PFSK-1 (cell line): ENCODE measurements at regions not wholly inside any gene's neighbourhood (a gene's known extent, or its start where the extent isn't known, plus 50 kb on each side); places are given as distances from the start of the nearest gene placed in this dataset.

Experiments
- FOXP2 ChIP-seq: optimal IDR thresholded peaks from 2 replicates; pipeline ENCODE3; 2011; ENCODE audit warnings: borderline replicate concordance, control low read depth, inconsistent platforms; ENCODE audit not compliant: insufficient read depth; ENCODE audit errors: extremely low read length, extremely low read depth
- POLR2AphosphoS5 ChIP-seq: IDR thresholded peaks from 2 replicates; pipeline ENCODE4 v1.6.1; 2012; ENCODE audit warnings: low read depth, mild to moderate bottlenecking, control low read depth, low read length, moderate library complexity
- SIN3A ChIP-seq: IDR thresholded peaks from 2 replicates; pipeline ENCODE4 v1.6.1; 2012; ENCODE audit warnings: mild to moderate bottlenecking, low read length, moderate library complexity, borderline replicate concordance; ENCODE audit not compliant: insufficient read depth
- TAF1 ChIP-seq: IDR thresholded peaks from 2 replicates; pipeline ENCODE4 v1.6.1; 2012; ENCODE audit warnings: low read length, control low read depth, borderline replicate concordance; ENCODE audit not compliant: insufficient read depth
- TF ChIP-seq, protein P1 (sequence below), 2 experiments: IDR thresholded peaks; 2 replicates each; pipeline versions ENCODE4 v1.6.1 to v1.8.0; 2011 to 2012; ENCODE audit warnings: low read depth in 2 of 2, low read length in 2 of 2, control low read depth in 1 of 2, inconsistent platforms in 1 of 2, mild to moderate bottlenecking in 1 of 2, moderate library complexity in 1 of 2; ENCODE audit not compliant: insufficient read depth in 1 of 2

DNA sequence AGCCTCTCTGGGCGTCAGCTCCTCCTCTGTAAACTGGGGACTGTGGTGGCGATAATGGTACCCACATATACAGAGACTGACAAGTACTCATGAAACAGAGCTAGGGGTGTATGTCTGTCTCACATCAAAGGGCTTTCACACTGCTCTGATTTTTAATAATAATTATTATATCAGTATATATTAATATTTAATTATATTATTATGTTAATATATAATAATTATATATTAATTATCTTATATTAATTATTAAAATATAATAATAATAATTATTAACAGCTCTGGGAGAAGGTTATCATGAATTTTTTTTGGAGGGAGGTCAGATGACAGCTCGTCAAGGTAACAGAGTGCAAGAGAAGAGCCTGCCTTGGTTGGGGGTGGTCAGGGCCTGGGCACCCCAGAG lies 173.6 kb downstream of the NRN1 start:
- TF ChIP-seq SIN3A = no peak
- no peak for TF ChIP-seq POLR2AphosphoS5
- TF ChIP-seq TAF1 = no peak
- TF ChIP-seq, protein P1, sequence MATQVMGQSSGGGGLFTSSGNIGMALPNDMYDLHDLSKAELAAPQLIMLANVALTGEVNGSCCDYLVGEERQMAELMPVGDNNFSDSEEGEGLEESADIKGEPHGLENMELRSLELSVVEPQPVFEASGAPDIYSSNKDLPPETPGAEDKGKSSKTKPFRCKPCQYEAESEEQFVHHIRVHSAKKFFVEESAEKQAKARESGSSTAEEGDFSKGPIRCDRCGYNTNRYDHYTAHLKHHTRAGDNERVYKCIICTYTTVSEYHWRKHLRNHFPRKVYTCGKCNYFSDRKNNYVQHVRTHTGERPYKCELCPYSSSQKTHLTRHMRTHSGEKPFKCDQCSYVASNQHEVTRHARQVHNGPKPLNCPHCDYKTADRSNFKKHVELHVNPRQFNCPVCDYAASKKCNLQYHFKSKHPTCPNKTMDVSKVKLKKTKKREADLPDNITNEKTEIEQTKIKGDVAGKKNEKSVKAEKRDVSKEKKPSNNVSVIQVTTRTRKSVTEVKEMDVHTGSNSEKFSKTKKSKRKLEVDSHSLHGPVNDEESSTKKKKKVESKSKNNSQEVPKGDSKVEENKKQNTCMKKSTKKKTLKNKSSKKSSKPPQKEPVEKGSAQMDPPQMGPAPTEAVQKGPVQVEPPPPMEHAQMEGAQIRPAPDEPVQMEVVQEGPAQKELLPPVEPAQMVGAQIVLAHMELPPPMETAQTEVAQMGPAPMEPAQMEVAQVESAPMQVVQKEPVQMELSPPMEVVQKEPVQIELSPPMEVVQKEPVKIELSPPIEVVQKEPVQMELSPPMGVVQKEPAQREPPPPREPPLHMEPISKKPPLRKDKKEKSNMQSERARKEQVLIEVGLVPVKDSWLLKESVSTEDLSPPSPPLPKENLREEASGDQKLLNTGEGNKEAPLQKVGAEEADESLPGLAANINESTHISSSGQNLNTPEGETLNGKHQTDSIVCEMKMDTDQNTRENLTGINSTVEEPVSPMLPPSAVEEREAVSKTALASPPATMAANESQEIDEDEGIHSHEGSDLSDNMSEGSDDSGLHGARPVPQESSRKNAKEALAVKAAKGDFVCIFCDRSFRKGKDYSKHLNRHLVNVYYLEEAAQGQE (IDR thresholded peaks at IDR 0.05; ENCODE audit: insufficient read depth in 1 of 2, low read depth in 2 of 2, low read length in 2 of 2) = no peak
- no peak for TF ChIP-seq FOXP2
